GM19351 (cell line): ENCODE measurements at regions not wholly inside any gene's neighbourhood (a gene's known extent, or its start where the extent isn't known, plus 50 kb on each side); places are given as distances from the start of the nearest gene placed in this dataset.

Experiments
- ATAC-seq: cut with Tn5 transposase; IDR thresholded peaks from one replicate; pipeline ENCODE4 v1.9.1; 2021; ENCODE audit warnings: mild to moderate bottlenecking, moderate library complexity; ENCODE audit not compliant: unreplicated experiment

DNA sequence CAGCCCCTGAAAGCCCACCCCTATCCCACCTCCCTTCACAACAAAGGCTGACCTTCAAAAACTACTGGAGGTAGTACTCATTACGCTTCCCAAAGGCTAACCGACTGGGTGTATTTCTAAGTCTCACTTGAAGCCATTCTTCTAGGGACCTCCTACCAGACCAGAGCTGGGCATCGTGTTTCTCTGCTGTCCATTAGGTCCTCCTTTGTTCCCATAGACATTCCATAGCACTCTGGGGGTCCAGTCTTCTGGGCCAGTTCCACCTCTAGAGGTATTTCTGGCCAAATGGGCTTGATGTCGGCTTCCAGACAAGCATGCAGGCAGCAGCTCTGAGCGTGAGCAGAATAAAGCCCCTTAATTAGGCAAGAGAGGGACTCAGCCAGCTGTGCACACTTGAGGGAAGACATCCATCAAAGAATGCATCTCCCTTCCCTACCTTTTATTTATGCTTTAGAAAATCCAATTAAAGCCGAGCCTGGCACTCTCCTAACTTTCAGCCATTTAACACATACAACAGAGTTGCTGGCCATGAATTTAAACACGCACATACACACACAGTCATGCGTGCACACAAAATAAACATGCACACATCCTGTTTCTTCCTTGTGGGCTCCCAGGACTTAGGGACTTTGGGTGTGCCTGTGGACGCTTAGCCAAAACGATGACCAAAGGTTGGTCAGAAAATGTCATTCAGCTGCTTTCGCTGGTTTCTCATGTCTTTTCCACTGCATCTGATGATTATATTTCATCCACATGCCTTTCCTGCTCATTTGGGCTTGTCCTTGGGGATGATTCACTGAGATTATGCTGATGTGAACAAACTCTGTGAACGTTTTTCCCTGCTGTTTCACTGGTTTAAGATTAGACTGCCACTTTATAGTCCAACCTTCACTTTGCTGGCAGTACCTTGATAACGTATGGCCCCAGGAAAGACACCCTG is 362.0 kb upstream of the NFE2L3 start:
- ATAC-seq = no peak

DNA sequence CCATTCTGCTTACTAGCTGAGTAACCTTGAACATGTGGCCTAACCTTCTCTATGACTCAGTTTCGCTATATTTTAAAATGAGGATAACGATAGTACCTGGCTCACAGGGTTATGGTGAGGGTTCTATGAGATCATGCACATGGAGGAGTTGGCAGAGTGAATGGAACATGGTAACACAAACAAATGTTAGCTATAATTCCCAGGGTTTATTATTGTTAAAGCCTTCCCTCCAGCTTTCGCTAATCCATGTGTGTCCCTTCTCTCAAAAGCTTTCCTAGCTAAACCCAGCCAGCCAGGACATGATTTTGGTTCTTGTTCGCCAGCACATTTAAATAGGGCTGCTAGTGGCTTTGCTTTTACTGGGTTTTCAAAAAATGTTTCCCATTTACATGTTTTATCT is 361.0 kb upstream of the NFE2L3 start:
- no peak for ATAC-seq

DNA sequence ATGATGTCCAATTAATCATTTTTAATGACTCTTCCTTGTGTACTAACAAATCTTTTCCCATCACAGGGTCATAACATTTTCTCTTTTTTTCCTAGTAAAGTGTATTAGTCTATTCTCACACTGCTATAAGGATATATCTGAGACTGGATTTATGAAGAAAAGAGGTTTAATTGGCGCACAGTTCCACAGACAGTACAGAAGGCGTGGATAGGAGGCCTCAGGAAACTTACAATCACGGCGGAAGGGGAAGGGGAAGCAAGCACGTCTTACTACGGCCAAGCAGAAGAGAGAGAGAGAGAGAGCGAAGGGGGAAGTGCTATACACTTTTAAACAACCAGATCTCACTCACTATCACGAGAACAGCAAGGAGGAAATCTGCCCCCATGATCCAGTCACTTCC is 359.4 kb upstream of the NFE2L3 start:
- no peak for ATAC-seq

DNA sequence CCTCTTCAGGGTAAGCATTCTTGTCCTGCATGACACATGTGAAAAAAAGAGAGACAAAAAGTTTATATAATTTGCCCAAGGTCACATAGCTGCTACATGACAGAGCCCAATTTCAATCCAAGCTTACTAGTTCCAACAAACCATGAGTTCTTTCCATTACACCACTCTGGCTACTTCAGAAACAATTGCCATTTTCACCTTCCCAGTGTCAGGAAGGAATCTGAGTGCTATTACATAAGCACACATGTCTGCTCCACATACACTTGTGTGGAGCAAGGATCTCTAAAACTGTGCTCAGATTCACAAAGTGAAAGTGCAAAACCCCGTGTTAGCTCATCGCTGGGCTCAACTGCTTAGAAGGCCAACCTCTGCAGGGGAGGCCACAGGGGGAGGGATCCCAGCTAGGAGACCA is 356.2 kb upstream of the NFE2L3 start:
- ATAC-seq = no peak

DNA sequence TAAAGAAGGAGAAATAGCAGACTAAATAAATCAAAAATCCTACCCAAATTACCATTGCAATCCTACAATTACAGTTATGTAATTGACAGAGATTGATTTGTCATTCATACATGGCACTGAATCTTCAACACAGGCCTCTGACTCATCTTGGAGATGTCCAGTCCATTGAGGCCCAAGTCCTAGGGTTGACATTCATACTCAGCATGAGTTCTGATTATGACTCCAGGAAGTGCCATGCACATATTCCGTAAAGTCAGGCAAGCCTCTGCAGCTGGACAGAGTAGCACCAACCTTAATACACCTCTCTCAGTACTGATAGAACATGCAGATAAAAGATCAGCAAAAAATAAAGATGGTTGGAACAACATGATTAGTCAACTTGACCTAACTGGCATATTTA is 353.7 kb upstream of the NFE2L3 start:
- ATAC-seq = no peak

DNA sequence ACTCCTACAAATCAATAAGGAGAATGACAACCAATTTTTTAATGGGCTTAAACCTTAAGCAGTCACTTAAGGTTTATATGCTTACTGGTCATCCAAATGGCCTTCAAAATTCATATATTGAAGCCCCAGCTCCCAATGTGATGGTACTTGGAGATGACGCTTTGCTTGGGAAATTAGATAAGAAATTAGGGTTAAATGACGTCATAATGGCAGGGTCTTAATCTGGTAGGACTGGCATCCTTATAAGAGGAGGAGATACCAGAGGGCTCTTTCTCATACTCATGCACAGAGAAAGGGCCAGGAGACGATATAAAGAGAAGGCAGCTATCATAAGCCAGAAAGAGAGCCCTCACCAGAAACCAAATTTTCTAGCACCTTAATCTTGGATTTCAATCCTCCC is 350.8 kb upstream of the NFE2L3 start:
- ATAC-seq = no peak

DNA sequence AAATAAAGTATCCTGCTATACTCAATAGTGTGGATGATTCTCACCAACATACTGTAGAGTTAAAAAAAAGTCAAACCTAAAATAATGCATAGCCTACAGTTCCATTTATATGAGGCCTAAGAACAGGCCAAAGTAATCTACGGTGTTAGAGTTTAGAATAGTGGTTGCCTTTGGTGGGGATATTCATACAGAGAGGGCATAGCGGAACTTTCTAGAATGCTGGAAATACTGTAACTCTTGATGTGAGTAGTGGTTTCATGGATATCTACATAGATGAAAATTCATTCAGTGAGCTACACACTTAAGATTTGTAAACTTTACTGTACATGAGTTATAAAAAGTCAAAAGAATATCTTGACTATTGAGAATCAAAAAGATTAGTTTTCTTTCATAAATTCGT is 349.9 kb upstream of the NFE2L3 start:
- ATAC-seq = no peak

DNA sequence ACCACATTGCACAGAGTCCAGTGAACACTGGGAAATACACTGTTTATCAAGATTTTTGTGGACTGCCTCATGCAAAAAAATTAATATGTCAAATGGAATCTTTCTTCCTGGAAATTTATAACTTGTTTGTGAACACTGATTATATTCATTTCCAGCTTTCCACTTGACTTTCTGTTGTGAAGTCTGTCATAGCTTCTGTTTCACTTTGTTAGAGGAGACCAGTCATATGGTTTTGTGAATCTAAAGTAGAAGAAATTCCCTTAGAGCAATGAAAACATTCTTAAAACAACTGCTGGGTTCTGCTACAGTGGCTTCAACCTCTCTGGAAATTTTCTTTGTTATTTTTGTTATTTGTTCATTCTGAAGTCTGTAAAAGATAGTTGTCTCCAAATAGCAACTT is 349.5 kb upstream of the NFE2L3 start:
- ATAC-seq = peak; percentile 56

DNA sequence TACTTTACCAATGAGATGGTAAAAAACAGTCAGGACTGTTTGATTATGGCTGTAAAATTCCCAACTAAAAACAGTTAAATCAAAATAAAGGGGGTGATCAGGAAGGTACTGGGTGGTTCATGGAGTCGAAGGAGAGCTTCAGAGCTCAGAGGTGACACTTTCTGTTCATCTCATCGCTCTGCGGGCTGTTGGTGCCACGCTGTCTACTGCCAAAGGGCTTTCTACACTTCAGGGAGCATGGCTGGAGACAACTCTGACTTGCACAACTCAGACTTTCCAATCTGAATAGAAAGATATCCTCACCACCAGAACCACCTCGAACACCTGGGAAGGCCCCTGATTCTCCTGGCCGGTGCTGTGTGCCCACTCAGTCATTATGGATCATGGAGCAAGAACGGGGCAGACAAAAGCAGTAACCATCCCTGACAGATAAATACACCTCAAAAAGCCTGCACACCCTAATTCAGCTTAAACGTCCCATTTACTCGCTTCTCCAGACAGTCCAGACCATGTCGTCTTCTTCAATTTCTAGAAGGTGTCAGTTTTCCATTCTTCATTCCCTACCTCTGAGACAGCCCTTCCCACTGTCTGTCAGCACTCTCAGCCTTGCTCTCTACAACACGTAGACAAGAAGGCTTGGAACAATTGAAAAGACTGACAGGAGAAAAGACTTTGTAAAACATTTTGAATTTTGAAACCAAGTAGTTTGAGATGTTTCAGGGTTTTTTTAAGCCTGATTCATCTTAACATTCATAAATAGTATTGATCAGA is 348.7 kb upstream of the NFE2L3 start:
- no peak for ATAC-seq

DNA sequence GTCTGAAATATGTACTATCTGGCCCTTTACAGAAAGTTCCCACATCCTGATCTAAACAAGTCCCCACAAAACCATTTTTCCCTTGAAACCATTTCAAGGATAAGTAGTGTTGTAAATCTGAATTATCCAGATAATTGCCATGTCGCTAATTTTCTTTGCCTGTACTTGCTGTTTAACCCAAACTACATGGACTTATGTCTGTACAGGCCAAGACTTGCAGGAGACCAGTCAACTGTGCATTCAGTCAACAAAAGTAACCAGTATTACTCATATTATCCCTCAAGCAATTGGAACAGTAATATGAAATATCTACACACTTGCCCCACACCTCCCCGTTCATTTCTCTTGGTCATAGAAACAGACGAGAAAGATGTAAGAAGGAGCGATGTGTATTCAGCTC is 347.8 kb upstream of the NFE2L3 start:
- no peak for ATAC-seq

DNA sequence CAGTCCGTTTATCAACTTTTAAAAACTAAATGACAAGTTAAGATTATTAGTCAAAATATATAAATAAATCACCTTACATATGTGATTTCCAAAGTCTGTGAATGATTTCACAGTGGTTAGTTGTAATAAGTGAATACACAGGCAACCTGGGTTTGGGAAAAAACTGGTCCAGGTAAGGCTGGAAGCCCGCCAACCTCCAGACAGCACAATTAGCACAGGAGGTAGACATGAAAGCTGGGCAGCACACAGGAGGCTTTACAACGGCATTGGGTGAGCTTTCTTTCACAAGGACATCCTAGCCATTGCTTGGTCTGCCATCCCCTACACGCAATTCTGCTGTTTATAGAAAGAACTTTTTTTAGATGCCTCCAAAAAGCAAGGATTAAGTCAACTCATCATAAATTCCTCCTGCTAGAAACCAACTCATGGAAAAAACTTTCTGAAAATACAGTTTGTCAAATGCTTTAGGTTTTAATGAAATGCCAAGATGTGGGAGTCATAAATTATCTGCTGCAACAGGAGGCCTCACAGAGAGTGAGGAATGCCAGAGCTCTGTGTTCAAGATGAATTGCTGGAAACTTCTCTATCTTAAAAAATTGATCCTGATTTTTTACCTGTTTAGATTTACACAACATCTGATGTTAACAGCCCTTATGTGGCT is 346.8 kb upstream of the NFE2L3 start:
- ATAC-seq = no peak

DNA sequence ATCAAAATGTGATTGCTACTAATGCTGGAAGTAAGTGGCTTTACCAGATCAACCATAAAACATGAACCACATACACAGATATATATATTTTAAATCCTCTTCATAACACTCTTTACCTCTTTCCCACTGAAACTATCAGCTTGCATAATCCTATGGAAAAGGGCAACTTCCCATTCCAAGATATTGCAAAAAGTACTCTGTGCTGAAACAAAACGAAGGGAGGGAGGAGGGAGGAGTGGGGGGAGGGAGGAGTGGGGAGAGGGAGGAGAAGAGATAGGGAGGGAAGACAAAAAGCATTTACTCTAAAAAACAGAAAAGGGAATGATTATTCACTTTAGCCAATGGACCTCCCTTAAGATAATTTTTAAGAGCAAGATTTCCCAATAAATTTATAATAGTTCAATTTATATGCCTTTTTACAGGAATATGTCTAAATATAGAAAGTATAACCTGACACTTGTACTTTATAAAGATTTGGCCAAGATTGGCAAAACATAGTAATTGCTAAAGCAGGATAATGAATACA is 344.8 kb upstream of the NFE2L3 start:
- ATAC-seq = no peak

DNA sequence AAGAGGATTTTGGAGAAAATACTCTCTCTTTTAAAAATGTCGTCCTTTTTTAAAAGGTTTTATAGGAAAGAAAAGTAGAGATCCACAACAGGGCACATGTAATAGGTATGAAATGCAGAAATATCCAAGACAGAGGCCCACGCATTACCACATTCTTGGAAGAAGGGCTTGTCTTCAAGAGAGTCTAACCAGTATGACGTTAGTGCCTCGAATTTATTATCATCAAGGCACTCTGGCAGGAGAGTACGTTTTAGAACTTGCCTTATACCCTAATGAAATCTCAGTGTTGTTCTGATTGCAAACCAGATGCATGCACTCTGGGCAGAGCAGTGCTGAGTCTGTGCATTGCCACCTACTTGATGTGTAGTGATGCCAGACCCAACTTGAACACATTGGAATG is 342.6 kb upstream of the NFE2L3 start:
- ATAC-seq = no peak

DNA sequence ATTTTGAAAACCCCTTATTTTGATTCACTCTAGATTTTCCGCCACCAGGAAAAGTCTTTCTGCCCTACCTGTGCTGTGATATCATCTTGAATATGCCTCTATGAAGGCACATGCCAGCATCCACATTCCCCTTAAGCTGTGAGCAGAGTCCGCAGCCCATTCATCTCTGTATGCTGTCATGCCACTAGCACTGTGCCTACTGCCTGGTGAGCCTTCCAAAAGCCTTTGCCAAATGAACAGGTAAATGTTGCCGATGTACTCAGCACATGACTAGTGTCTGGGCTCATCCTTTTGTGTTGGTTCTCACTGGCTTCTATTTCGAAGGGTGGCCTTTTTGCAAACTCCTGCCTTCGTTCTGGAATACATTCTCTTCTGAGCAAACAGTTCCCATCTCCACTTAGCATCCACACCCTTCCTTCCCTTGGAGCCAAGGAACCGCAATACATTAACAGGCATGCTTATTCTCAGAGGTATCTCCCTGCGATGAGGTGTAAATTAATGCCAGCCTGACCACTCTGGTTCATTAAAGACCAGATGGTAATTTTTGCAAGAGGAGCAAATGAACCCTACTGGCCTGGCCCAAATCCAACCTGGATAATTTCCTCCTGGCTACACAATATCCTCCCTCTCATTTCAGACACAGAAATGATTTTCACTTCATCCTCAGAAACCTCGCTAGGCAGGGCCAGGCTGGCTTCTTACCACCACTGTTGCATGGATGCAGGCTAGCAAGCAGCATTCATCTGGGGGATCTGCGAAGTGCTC is 339.7 kb upstream of the NFE2L3 start:
- no peak for ATAC-seq

DNA sequence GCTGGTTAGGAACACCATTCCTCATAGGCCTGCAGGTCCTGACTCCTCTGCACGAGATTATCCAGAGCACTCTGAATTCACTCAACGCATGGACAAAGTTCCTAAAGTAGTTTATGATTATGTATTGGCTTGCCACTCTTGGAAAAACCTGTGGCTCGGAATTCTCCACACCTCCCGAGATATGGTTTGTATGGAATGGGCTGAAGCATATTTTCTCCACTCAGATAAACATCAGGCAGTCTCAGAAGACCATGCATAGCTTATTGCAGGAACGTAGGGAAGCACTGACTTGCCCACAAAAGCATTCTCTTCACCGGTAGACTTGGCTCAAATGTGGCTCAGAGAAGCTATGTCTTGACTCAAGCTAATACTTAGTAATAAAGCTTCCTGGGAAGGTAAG is 338.6 kb upstream of the NFE2L3 start:
- ATAC-seq = no peak

DNA sequence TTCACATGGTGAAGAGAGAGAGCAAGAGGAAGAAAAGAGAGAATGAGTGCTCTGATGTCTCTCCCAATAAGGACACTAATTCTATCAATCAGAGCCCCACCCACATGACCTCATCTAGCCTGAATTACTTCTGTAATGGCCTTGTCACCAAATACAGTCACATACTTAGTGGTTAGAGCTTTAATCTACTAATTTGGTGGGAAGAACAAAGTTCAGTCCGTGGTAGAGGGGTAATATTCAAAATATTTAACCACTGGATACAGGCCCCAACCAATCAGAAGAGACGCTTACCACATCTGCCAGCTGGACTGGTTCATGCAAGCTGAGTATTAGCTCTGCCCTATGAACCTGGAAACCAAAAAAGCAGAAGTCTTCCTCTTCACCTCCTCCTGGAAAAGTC is 336.3 kb upstream of the NFE2L3 start:
- no peak for ATAC-seq

DNA sequence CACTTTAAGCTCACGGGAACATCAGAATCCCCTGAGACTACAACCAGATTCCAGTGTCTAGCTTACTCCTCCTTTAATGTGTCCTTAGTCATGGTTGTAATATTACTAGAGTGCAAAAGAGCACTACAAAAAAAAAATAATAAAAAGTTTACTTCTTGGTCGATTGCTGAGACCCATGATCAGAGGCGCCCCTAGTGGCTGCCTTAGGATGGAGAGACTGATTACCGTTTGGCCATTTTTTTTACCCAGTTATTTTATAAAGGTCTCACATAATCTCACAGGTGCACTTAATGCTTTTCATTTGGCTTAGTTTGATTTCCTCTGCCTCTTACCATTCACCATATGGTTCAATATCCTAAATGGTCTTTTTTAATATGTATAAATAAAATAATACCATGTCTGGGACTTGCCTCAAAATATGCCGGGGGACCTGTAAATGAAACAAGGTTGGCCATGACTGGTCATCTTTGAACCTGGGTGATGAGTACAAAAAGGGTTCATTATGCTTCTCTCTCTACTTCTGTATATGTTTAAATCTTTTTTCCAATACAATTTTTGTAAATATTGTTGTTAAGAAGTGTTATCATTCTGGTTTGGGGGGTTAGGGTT is 331.5 kb upstream of the NFE2L3 start:
- no peak for ATAC-seq

DNA sequence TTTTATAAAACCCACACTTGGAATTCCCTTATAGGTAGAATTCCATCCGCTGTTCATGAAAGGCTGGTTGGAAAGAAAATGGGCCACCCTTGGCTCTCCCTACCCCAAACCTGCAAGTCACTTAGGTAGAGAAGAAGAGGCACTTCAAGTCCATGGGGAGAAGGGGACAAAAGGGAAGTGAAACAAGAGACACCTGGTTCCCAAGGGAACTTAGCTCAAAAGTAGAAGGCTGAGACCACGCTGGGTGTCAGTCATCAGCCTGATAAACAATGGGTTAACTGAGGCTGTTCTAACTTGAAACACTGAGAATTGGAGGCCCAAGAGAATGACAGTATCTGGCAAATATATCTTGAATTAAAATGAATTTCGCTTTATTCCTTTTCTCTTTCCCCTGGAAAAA is 330.8 kb upstream of the NFE2L3 start:
- no peak for ATAC-seq

DNA sequence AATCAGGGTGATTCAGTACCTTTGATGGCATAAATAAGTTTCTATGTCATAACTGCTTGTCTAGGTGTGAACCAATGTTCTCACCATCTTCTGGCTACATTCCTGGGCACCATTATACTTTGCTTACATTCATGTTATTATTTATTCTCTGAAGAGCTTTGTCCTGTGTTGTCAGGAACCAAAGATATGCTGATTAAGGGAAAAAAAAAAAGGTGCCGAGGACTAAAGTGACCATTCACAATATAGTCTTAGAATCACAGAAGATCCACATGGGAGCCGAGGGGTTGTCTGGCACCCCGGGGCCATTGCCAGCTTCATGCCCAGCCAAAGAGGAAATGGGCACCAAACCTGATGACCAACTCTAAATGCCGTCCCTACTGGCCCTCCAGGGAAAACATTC is 329.2 kb upstream of the NFE2L3 start:
- ATAC-seq = no peak

DNA sequence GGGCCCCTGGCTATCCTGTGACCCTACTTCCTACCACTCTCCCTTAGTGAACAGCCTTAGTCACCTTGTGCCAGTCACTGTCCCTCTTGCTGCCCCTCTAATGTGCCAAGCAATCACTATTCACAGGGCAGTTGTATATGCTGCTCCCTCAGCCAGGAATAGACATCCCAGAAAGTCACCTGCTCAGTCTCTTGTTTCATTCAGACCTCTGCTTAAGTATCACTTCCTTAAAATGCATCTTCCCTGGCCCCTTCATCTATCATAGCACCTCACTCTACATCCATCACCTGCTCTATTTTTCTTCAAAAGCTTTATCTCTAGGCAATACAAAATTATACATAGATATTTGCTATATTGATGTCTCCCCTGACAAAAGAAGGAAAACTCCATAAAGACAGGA is 328.4 kb upstream of the NFE2L3 start:
- peak; percentile 93 for ATAC-seq
